ENCODE measurements at regions not wholly inside any gene's neighbourhood (a gene's known extent, or its start where the extent isn't known, plus 50 kb on each side); places are given as distances from the start of the nearest gene placed in this dataset.

- no peak for TF ChIP-seq RFX3 (CRISPR knock-in tag; IDR thresholded peaks at IDR 0.05)
- peak; percentile 86 for TF ChIP-seq FOXK1 (CRISPR knock-in tag; IDR thresholded peaks at IDR 0.05; ENCODE audit: borderline replicate concordance, low read depth)
- TF ChIP-seq PATZ1 (CRISPR knock-in tag; IDR thresholded peaks at IDR 0.05) = peak; percentile 82
- no peak for TF ChIP-seq TBP (CRISPR knock-in tag; IDR thresholded peaks at IDR 0.05)
- TF ChIP-seq, protein P1, sequence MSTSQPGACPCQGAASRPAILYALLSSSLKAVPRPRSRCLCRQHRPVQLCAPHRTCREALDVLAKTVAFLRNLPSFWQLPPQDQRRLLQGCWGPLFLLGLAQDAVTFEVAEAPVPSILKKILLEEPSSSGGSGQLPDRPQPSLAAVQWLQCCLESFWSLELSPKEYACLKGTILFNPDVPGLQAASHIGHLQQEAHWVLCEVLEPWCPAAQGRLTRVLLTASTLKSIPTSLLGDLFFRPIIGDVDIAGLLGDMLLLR (CRISPR knock-in tag; IDR thresholded peaks at IDR 0.05) = no peak
- no peak for TF ChIP-seq ZNF75D (CRISPR knock-in tag; IDR thresholded peaks at IDR 0.05; ENCODE audit: borderline replicate concordance)
- no peak for TF ChIP-seq ZSCAN30 (CRISPR knock-in tag; IDR thresholded peaks at IDR 0.05)
- TF ChIP-seq STAT5B (CRISPR knock-in tag; IDR thresholded peaks at IDR 0.05) = no peak
- TF ChIP-seq KLF13 (CRISPR knock-in tag; IDR thresholded peaks at IDR 0.05) = no peak
- peak; percentile 76 for TF ChIP-seq ATF1 (CRISPR knock-in tag; IDR thresholded peaks at IDR 0.05)
- no peak; the same call in 1 of the 2 replicates for TF ChIP-seq FOXC1 (CRISPR knock-in tag; IDR thresholded peaks at IDR 0.05; ENCODE audit: borderline replicate concordance)
- no peak for TF ChIP-seq ZNF256 (CRISPR knock-in tag; conservative IDR thresholded peaks at IDR 0.05)
- peak; percentile 79 for TF ChIP-seq ZNF574 (CRISPR knock-in tag; IDR thresholded peaks at IDR 0.05)
- peak; percentile 48 for TF ChIP-seq PRPF4 (IDR thresholded peaks at IDR 0.05; ENCODE audit: low read depth, low read length, poor library complexity, severe bottlenecking)
- TF ChIP-seq, protein P2, sequence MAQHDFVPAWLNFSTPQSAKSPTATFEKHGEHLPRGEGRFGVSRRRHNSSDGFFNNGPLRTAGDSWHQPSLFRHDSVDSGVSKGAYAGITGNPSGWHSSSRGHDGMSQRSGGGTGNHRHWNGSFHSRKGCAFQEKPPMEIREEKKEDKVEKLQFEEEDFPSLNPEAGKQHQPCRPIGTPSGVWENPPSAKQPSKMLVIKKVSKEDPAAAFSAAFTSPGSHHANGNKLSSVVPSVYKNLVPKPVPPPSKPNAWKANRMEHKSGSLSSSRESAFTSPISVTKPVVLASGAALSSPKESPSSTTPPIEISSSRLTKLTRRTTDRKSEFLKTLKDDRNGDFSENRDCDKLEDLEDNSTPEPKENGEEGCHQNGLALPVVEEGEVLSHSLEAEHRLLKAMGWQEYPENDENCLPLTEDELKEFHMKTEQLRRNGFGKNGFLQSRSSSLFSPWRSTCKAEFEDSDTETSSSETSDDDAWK (CRISPR knock-in tag; IDR thresholded peaks at IDR 0.05) = no peak
- peak; percentile 13; the same call in 1 of the 2 replicates for TF ChIP-seq ZNF430 (CRISPR knock-in tag; IDR thresholded peaks at IDR 0.05)
- no peak for TF ChIP-seq ZNF761 (CRISPR knock-in tag; conservative IDR thresholded peaks at IDR 0.05)
- no peak; the same call in 1 of the 2 replicates for TF ChIP-seq ZXDC (CRISPR knock-in tag; IDR thresholded peaks at IDR 0.05)
- TF ChIP-seq EP300 (IDR thresholded peaks at IDR 0.05; ENCODE audit: low read depth in 2 of 2, low read length in 2 of 2) = peak; percentile 78 to 96; a peak in 3 of 4 replicates
- peak; percentile 89 for TF ChIP-seq EP300 (CRISPR knock-in tag; IDR thresholded peaks at IDR 0.05; ENCODE audit: borderline replicate concordance)
Observed at GRCh38 chr1:234978397-234979295, 150.0 kb downstream of the TOMM20 start (continued).
